Muscle of leg (tissue), 3 donors: ENCODE measurements at regions not wholly inside any gene's neighbourhood (a gene's known extent, or its start where the extent isn't known, plus 50 kb on each side); places are given as distances from the start of the nearest gene placed in this dataset.
"Not testable (repeated sequence)": the region's sequence is repeated elsewhere in the genome, so short reads cannot be mapped to it uniquely, and the experiment has no call there.

Experiments used
- DNase-seq: peaks from one replicate; pipeline ENCODE4 v3.0.0; 2013
- H3K27ac ChIP-seq: one replicate; pipeline ENCODE4 v1.5.1; 2013; ENCODE audit warnings: mild to moderate bottlenecking, low read length, control low read depth
- H3K27me3 ChIP-seq: one replicate; pipeline ENCODE4 v1.6.1; 2013; ENCODE audit warnings: low read length; ENCODE audit not compliant: control insufficient read depth, insufficient read depth
- H3K36me3 ChIP-seq: one replicate; pipeline ENCODE4 v1.6.1; 2013; ENCODE audit warnings: low read length; ENCODE audit not compliant: control insufficient read depth, insufficient read depth
- H3K4me1 ChIP-seq: one replicate; pipeline ENCODE4 v1.6.1; 2013; ENCODE audit warnings: low read length; ENCODE audit not compliant: control insufficient read depth, insufficient read depth
- H3K4me3 ChIP-seq: one replicate; pipeline ENCODE4 v1.5.1; 2013; ENCODE audit warnings: low read length, control low read depth
- H3K9me3 ChIP-seq: replicated peaks from 2 replicates; pipeline ENCODE4 v1.6.1; 2013; ENCODE audit warnings: low read depth, low read length; ENCODE audit not compliant: control insufficient read depth
- WGBS: methylation state at CpG from one replicate; pipeline ENCODE4 v1.1.5; 2013; ENCODE audit warnings: missing lambda C conversion rate; ENCODE audit not compliant: insufficient coverage; 5-methylcytosine and 5-hydroxymethylcytosine counted together

- Histone ChIP-seq H3K36me3 (no peaks in the 10 kb centered on the region), H3K4me3 (no peak overlapping the region), H3K4me1 (no peaks in the 10 kb centered on the region), H3K27me3 (no peaks in the 10 kb centered on the region), H3K9me3 (no peaks in the 10 kb centered on the region), H3K27ac (no peak overlapping the region)
- 86% methylated on average over 2 of the region's 3 CpGs for WGBS
- no peak for DNase-seq
Measured at GRCh38 chr4:146107587-146108240, 67.8 kb upstream of the LSM6 start.

- H3K4me3 ChIP-seq, result no peak overlapping the region
- H3K9me3 ChIP-seq, result no peaks in the 10 kb centered on the region
- peak; percentile 22 for DNase-seq
- H3K27me3 ChIP-seq, result no peaks in the 10 kb centered on the region
- 100% methylated on average over 1 of the region's 1 CpG for WGBS
- no peak overlapping the region for H3K27ac ChIP-seq
- no peaks in the 10 kb centered on the region for H3K4me1 ChIP-seq
- H3K36me3 ChIP-seq, result no peaks in the 10 kb centered on the region
Measured at GRCh38 chr4:146105464-146105863, 70.1 kb upstream of the LSM6 start.

- no peak for DNase-seq
- H3K4me1 ChIP-seq, result no peaks in the 10 kb centered on the region
- no peaks in the 10 kb centered on the region for H3K9me3 ChIP-seq
- no peaks in the 10 kb centered on the region for H3K36me3 ChIP-seq
- WGBS, result 50% methylated on average over 1 of the region's 4 CpGs
- H3K4me3 ChIP-seq, result no peak overlapping the region
- H3K27ac ChIP-seq, result no peak overlapping the region
- H3K27me3 ChIP-seq, result no peaks in the 10 kb centered on the region
Measured at GRCh38 chr4:146104541-146104940, 71.0 kb upstream of the LSM6 start.

- not testable (repeated sequence) for H3K4me3 ChIP-seq, H3K27ac ChIP-seq, H3K9me3 ChIP-seq, H3K27me3 ChIP-seq, DNase-seq, H3K36me3 ChIP-seq, H3K4me1 ChIP-seq
- 91% methylated on average over 9 of the region's 9 CpGs for WGBS
Measured at GRCh38 chr4:146104052-146104451, 71.5 kb upstream of the LSM6 start.

GRCh38 chr4:146099585-146099984 is 75.9 kb upstream of the LSM6 start:
- WGBS, result 63% methylated on average over 2 of the region's 3 CpGs
- Histone ChIP-seq H3K9me3 (no peaks in the 10 kb centered on the region), H3K4me3 (no peak overlapping the region), H3K27ac (no peak overlapping the region), H3K4me1 (no peaks in the 10 kb centered on the region), H3K27me3 (no peaks in the 10 kb centered on the region), H3K36me3 (no peaks in the 10 kb centered on the region)
- no peak for DNase-seq

GRCh38 chr4:146098978-146099377 is 76.5 kb upstream of the LSM6 start:
- no peak overlapping the region for H3K27ac ChIP-seq
- H3K27me3 ChIP-seq, result no peaks in the 10 kb centered on the region
- no peak overlapping the region for H3K4me3 ChIP-seq
- H3K4me1 ChIP-seq, result no peaks in the 10 kb centered on the region
- no peak for DNase-seq
- no peaks in the 10 kb centered on the region for H3K9me3 ChIP-seq
- H3K36me3 ChIP-seq, result no peaks in the 10 kb centered on the region
- WGBS, result 89% methylated on average over 1 of the region's 2 CpGs

GRCh38 chr4:146098397-146098796 is 77.1 kb upstream of the LSM6 start:
- WGBS, result 100% methylated on average over 1 of the region's 1 CpG
- DNase-seq, result no peak
- H3K4me3 ChIP-seq, result no peak overlapping the region
- H3K27ac ChIP-seq, result no peak overlapping the region
- H3K36me3 ChIP-seq, result no peaks in the 10 kb centered on the region
- no peaks in the 10 kb centered on the region for H3K4me1 ChIP-seq
- H3K27me3 ChIP-seq, result no peaks in the 10 kb centered on the region
- no peaks in the 10 kb centered on the region for H3K9me3 ChIP-seq

- Histone ChIP-seq H3K4me1 (no peaks in the 10 kb centered on the region), H3K36me3 (no peaks in the 10 kb centered on the region), H3K9me3 (no peaks in the 10 kb centered on the region), H3K27me3 (no peaks in the 10 kb centered on the region), H3K27ac (no peak overlapping the region), H3K4me3 (no peak overlapping the region)
- no peak for DNase-seq
- WGBS, result 29% methylated on average over 1 of the region's 2 CpGs
Measured at GRCh38 chr4:146096371-146096770, 79.1 kb upstream of the LSM6 start.

GRCh38 chr4:146095860-146096259 is 79.7 kb upstream of the LSM6 start:
- no peak for DNase-seq
- H3K36me3 ChIP-seq, result no peaks in the 10 kb centered on the region
- H3K4me1 ChIP-seq, result no peaks in the 10 kb centered on the region
- no CpG with 5 or more reads among the region's 2 CpGs for WGBS
- no peaks in the 10 kb centered on the region for H3K9me3 ChIP-seq
- no peaks in the 10 kb centered on the region for H3K27me3 ChIP-seq
- no peak overlapping the region for H3K27ac ChIP-seq
- no peak overlapping the region for H3K4me3 ChIP-seq

- DNase-seq, result peak; percentile 31
- Histone ChIP-seq H3K27ac (no peak overlapping the region), H3K4me1 (no peaks in the 10 kb centered on the region), H3K27me3 (no peaks in the 10 kb centered on the region), H3K9me3 (no peaks in the 10 kb centered on the region), H3K36me3 (no peaks in the 10 kb centered on the region), H3K4me3 (no peak overlapping the region)
- no CpG with 5 or more reads among the region's 4 CpGs for WGBS
Measured at GRCh38 chr4:146095091-146095690, 80.3 kb upstream of the LSM6 start.

GRCh38 chr4:146088690-146089089 is 86.8 kb upstream of the LSM6 start:
- Histone ChIP-seq H3K4me3 (no peak overlapping the region), H3K27ac (no peak overlapping the region), H3K4me1 (no peaks in the 10 kb centered on the region), H3K27me3 (no peaks in the 10 kb centered on the region), H3K36me3 (no peaks in the 10 kb centered on the region), H3K9me3 (no peaks in the 10 kb centered on the region)
- DNase-seq, result no peak
- WGBS, result no CpG with 5 or more reads among the region's 2 CpGs
